ENCODE measurements at regions not wholly inside any gene's neighbourhood (a gene's known extent, or its start where the extent isn't known, plus 50 kb on each side); places are given as distances from the start of the nearest gene placed in this dataset.

DNA sequence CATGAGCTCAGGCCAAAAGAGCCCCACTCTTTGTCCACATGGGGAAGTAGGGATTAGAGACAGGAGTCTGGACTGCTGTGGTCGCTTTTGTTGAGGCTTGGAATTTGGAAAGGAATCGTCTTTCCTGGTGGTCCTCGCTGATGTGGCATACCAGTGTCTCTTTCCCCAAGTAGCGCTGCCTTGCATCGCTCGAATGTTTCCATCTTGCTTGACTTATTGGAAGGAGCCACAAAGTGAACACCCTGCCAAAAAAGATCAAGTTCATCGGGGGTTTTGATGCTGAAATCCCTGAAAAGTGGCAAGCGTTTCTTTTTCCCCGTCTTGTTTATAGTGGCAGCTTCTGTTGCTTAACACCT lies 161.3 kb downstream of the MACROH2A1 start:
- no peak for TF ChIP-seq EZH2 (IDR thresholded peaks at IDR 0.05)
- TF ChIP-seq POLR2AphosphoS5 (IDR thresholded peaks at IDR 0.05; ENCODE audit: borderline replicate concordance, low read depth, low read length) = no peak

Measured in SK-N-MC (cell line).